NT2/D1 (cell line): ENCODE measurements at regions not wholly inside any gene's neighbourhood (a gene's known extent, or its start where the extent isn't known, plus 50 kb on each side); places are given as distances from the start of the nearest gene placed in this dataset.

Experiments used
- DNase-seq: peaks from one replicate; pipeline ENCODE4 v3.0.0-alpha.2; 2011; ENCODE audit warnings: low read depth, low spot score
- H3K27me3 ChIP-seq: 2 replicates; pipeline ENCODE4 v1.6.0; 2011; ENCODE audit warnings: mild to moderate bottlenecking; ENCODE audit not compliant: insufficient read length, insufficient read depth
- H3K36me3 ChIP-seq: 2 replicates; pipeline ENCODE4 v1.6.1; 2011; ENCODE audit warnings: mild to moderate bottlenecking, low read length, mixed read lengths; ENCODE audit not compliant: insufficient read depth, insufficient read length
- H3K4me1 ChIP-seq: 2 replicates; pipeline ENCODE4 v1.5.1; 2011; ENCODE audit not compliant: insufficient read depth, insufficient read length
- H3K4me3 ChIP-seq: 2 replicates; pipeline ENCODE4 v1.5.1; 2011; ENCODE audit warnings: low read depth; ENCODE audit not compliant: insufficient read length
- H3K9ac ChIP-seq: 2 replicates; pipeline ENCODE4 v1.6.0; 2011; ENCODE audit warnings: low read depth; ENCODE audit not compliant: insufficient read length
- H3K9me3 ChIP-seq: 2 replicates; pipeline ENCODE4 v1.5.1; 2011; ENCODE audit warnings: mild to moderate bottlenecking, low read length; ENCODE audit not compliant: insufficient read depth
- SUZ12 ChIP-seq: IDR thresholded peaks from 2 replicates; pipeline ENCODE4 v1.6.1; 2011; ENCODE audit not compliant: insufficient read length, insufficient read depth; ENCODE audit errors: extremely low read depth
- YY1 ChIP-seq: IDR thresholded peaks from 2 replicates; pipeline ENCODE4 v1.6.1; 2011; ENCODE audit not compliant: insufficient read length, insufficient read depth
- ZNF274 ChIP-seq: IDR thresholded peaks from 2 replicates; pipeline ENCODE4 v1.6.1; 2011; ENCODE audit warnings: mild to moderate bottlenecking, low read depth, low read length

DNA sequence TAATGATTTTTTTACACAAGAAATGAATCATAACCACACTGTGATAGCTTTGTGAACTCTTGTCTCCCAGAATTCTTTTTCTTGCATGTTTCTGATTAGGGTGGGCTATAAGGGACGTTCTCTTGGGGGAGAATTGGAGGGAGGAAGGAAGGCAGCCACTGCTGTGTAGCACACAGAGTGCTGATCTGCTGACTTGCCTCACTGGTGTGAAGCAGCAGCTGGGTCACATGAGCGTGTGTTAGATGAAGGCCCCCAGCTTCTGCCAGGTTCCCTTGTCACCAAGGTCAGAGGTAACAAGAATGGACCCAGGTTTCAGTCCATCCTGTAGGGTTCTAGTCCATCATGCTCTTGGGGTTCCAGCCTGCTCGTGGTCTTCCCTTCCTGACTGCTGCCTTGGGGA lies 107.4 kb upstream of the GLI2 start:
- no peak overlapping the region for H3K4me3 ChIP-seq
- DNase-seq = no peak
- H3K27me3 ChIP-seq = peaks cover 33% of the 10 kb centered on the region
- peaks cover 11% of the 10 kb centered on the region for H3K4me1 ChIP-seq
- H3K9ac ChIP-seq = no peak overlapping the region
- no peaks in the 10 kb centered on the region for H3K9me3 ChIP-seq
- TF ChIP-seq SUZ12 (no peak), YY1 (no peak), ZNF274 (no peak)
- no peaks in the 10 kb centered on the region for H3K36me3 ChIP-seq

- no peak overlapping the region for H3K4me3 ChIP-seq
- no peak overlapping the region for H3K9ac ChIP-seq
- TF ChIP-seq ZNF274 (no peak), SUZ12 (no peak), YY1 (no peak)
- no peak for DNase-seq
- no peaks in the 10 kb centered on the region for H3K36me3 ChIP-seq
- peaks cover 33% of the 10 kb centered on the region for H3K27me3 ChIP-seq
- H3K4me1 ChIP-seq = peaks cover 13% of the 10 kb centered on the region
- H3K9me3 ChIP-seq = no peaks in the 10 kb centered on the region
These were observed 106.3 kb upstream of the GLI2 start for GRCh38 chr2:120629241-120629895.

DNA sequence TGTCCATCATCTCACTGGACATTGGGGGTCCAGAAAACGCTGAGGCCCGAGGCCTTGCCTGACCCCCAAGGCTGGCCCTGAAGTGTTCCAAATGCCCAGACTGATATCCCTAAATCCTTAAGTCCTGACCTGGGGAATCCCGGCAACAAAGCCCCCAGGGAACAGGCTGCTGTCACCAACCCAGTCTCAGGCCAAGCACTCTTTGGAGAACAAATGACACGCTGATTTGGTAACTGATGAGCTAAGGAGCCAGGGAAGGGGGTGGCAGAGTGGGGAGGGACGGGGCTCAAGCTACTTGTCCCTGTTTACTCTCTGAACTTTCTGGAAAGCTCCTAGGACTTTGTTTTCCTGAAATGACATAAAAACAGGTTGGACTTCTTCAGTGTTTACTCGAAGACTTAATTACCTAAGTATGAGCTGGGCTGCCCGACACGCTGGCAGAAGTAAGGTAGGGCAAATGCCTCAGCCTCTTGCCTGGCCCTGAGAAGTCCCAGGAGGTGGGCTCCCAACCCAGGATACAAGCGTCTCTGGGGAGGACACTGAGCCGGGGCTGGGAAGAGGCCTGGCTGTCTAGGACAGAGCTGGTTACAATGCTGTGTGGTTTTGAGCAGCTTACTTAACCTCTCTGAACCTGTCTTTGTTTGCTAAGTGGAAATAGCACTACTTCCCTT lies 105.5 kb upstream of the GLI2 start:
- no peak for DNase-seq
- H3K27me3 ChIP-seq = peaks cover 31% of the 10 kb centered on the region
- H3K4me3 ChIP-seq = no peak overlapping the region
- peaks cover 13% of the 10 kb centered on the region for H3K4me1 ChIP-seq
- TF ChIP-seq SUZ12 = no peak
- TF ChIP-seq YY1 = no peak
- TF ChIP-seq ZNF274 = no peak
- H3K9me3 ChIP-seq = no peaks in the 10 kb centered on the region
- no peaks in the 10 kb centered on the region for H3K36me3 ChIP-seq
- no peak overlapping the region for H3K9ac ChIP-seq

- Histone ChIP-seq H3K36me3 (no peaks in the 10 kb centered on the region), H3K4me1 (peaks cover 13% of the 10 kb centered on the region), H3K27me3 (peaks cover 27% of the 10 kb centered on the region), H3K9me3 (no peaks in the 10 kb centered on the region), H3K9ac (no peak overlapping the region), H3K4me3 (no peak overlapping the region)
- no peak for DNase-seq
- TF ChIP-seq SUZ12 (no peak), ZNF274 (no peak), YY1 (no peak)
These were observed 104.4 kb upstream of the GLI2 start for GRCh38 chr2:120631236-120631635.

DNA sequence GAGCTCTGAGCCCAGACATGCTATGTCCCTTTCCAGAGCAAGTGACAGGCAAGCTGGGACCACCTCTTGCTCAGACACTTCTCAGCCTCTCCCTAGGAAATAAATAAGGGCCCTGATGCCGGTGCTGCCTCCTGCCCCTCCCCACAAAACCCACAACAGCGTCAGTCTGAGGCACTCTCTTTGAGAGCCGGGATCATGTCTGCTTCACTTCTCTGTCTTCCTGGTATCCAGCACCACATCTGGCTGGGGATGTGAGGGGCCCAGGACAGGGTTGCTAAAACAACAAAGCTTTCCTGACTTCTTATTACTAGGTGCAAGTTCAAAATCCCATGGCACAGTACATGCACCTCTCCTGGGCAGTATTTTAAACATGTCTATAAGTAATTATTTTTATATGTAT lies 103.9 kb upstream of the GLI2 start:
- Histone ChIP-seq H3K9me3 (no peaks in the 10 kb centered on the region), H3K36me3 (no peaks in the 10 kb centered on the region), H3K4me1 (peaks cover 13% of the 10 kb centered on the region), H3K9ac (no peak overlapping the region), H3K4me3 (no peak overlapping the region), H3K27me3 (peaks cover 22% of the 10 kb centered on the region)
- no peak for DNase-seq
- TF ChIP-seq YY1 (no peak), SUZ12 (no peak), ZNF274 (no peak)

DNA sequence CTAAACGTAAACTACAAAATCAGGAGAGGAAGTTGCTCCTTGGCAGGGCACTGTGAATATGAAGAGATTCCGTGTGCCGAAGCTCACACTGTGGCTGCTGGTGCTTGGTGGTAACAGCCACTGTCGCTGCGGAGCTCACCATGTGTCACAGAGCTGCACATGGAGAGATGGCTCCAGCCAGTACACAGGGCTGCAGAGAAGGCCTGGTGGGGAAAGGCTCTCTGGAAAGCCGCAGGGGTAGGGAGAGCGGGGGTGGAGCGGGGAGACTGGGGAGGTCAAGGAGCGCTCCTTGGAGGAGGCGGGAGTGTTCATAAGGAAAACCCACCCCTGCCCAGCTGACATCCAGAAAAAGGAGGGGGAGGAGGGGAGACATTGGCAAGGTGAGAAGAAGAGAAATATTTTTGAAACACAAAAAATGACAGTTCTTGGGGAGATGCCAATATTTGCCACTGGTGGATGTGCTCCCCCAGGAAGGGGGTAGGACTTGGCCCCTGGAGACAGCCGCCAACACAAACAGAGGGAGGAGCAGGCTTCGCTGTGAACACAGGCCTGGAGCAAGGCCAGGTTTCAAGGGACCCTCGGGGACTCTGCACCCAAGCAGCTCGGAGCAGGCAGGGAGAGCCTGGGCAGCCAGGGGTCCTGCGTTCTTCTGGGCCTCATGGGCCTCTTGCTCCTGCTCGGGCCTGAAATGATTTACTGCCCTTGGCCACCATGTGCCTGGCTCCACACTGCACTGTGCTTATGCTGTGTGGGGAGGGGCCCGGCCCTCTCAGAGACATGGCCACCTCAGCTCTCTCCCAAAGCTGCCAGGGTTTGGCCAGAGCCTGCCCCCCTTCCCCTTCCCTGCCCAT lies 102.6 kb upstream of the GLI2 start:
- Histone ChIP-seq H3K27me3 (peaks cover 18% of the 10 kb centered on the region), H3K4me3 (no peak overlapping the region), H3K9ac (no peak overlapping the region), H3K4me1 (peaks cover 13% of the 10 kb centered on the region), H3K9me3 (no peaks in the 10 kb centered on the region), H3K36me3 (no peaks in the 10 kb centered on the region)
- DNase-seq = no peak
- no peak for TF ChIP-seq ZNF274
- no peak for TF ChIP-seq SUZ12
- no peak for TF ChIP-seq YY1

DNA sequence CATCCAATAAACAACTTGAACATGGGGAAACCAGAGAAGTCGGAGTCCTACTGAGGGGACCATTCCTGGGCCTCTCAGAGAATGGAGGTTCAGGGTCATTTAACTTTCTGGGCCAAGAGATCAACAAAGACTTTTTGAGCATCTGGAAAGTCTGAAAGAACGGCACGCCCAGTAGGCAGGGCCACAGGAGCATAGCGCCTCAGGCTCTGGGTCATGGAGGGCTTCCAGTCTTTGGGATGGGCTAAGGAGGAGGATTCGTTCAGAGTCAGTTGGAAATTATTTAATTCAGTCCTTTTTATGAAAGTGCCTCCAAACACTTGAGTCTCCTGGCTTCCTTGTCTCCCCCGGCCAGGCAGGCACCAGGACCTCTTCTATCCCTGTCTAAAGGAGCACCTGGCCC lies 101.1 kb upstream of the GLI2 start:
- peaks cover 13% of the 10 kb centered on the region for H3K4me1 ChIP-seq
- DNase-seq = no peak
- TF ChIP-seq ZNF274 = no peak
- TF ChIP-seq SUZ12 = no peak
- no peak for TF ChIP-seq YY1

More for the DNA sequence above, 101.1 kb upstream of the GLI2 start:
- no peaks in the 10 kb centered on the region for H3K9me3 ChIP-seq
- H3K36me3 ChIP-seq = no peaks in the 10 kb centered on the region
- no peak overlapping the region for H3K9ac ChIP-seq
- H3K27me3 ChIP-seq = peaks cover 12% of the 10 kb centered on the region
- H3K4me3 ChIP-seq = no peak overlapping the region
